IPS-NIHi7 (cell line): ENCODE measurements at regions not wholly inside any gene's neighbourhood (a gene's known extent, or its start where the extent isn't known, plus 50 kb on each side); places are given as distances from the start of the nearest gene placed in this dataset.

Experiments used
- DNase-seq: peaks from one replicate; pipeline ENCODE4 v3.0.0; 2012; ENCODE audit warnings: mixed read lengths; ENCODE audit errors: extremely low spot score

DNA sequence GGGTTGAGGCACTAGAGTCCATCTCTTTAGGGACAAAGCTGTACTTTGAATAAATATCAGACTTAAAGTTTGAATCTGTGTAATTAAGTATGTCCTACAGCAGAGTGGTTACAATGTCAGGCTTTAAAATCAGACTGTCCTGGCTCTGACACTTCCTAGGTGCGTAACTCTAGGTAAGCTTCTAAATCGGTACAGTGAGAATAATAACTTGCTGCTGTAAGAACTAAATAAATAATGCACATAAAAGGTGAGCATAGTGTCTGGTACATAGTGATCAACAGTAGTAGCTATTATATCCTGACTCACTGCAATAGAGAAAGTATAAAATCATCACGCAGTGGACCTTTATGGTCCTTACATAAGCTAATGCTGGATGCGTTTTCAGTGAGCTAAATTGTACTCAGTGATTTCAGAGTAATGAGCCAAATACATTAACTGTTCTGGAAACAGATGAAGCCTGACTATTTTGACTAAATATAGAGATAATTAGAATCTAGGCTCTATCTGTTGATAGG is 72.2 kb upstream of the PDK4 start:
- DNase-seq: no peak

DNA sequence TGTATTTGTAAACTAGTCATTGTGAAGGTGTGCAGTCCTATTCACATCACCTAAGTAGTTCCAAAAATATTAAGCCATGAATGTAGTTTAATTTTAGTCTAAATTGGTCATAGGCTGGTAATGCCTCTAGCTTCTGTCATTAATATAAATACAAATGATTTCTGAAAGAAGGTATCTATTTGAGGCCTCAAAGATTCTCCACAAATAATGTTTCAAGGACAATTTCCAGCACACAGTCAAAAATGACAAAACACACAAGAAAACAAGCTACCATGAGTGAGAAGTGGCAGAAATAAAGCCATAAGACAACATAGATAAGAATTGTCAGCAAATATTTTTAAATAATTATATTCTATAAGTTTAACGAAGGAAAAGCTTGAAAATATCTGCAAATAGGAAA is 66.7 kb upstream of the PDK4 start:
- no peak for DNase-seq

DNA sequence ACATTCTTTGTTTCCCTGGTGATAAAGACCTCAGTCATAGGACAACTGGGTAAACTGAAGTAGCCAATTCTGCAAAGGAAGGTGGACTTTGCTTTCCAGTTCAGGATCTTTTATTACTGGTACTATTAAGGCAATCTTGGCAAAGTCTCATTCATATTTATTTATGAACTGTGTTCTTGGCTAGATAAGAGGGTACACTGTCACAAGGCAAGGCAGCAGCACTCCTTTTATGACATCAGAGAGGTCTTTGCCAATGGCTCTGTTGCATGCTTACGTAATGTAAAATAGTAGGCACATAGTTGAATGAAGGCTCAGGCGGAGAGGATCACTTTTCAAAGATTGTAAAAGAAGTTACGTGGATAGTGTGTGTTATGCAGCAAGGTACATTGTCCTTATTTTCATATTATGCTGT is 63.7 kb upstream of the PDK4 start:
- no peak for DNase-seq

DNA sequence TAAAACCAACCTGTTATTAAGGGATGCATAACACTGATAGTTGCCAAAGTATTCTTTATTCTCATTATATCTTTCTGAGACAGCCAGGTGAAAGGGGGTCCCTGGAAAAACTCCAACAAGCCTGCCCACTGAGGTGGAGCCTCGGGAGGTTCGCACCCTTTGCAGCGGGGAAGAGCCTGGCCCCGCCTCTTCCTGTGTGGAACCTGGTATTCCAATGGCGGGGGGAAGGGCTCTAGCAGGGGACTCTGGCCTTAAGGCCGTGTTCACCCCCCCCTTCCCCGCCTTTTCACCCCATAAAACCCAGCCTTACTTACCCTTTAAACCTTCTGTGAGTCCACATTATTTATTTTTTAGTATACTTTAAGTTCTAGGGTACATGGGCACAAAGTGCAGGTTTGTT is 62.4 kb upstream of the PDK4 start:
- no peak for DNase-seq

DNA sequence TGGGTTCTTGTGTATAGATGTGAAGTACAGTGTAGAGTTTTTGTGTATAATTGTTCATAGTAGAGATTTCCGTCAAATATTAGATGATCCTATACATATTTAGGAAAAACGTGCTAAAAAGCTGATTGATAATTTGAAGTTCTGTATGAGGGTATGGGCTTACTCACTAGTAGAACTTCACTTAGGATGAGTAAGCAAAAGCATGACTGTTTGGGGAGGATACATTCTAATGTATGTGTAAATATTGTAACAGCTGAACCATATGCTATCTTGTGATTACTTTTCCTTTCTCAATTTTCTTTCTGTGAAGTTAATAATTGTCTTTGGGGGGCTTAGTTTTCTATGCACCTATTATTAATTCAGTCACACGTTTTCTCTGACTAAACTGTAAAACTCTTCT is 53.2 kb upstream of the PDK4 start:
- no peak for DNase-seq

DNA sequence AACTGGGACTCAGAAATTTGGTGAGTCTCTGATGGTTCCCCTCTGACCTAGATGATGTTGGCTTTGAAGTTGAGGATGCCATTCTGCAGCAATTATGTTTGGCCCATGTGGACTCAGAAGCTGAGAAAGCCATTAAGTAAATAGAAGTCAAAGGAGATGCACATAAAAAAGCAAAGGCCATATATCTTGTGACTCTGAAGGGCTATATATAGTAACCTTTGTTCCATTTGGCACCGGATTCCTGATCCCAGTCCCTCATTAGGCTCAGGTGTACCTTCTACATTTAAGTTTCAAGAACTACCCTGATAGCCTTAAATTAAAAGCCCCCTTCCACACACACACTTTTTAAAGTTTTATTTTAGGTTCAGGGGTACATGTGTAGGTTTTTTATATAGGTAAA is 50.0 kb upstream of the PDK4 start:
- DNase-seq: no peak
